A204.1 (cell line): ENCODE measurements at regions not wholly inside any gene's neighbourhood (a gene's known extent, or its start where the extent isn't known, plus 50 kb on each side); places are given as distances from the start of the nearest gene placed in this dataset.

ENCODE experiments used
- FAIRE-seq: peaks from 2 replicates; lab custom pipeline; 2012; peaks lifted over from hg19 to GRCh38; lab: Jason Lieb, UNC

GRCh38 chr1:106986603-106987002, 69.9 kb upstream of the PRMT6 start:
- FAIRE-seq = no peak

GRCh38 chr1:106995970-106996369, 60.5 kb upstream of the PRMT6 start:
- no peak for FAIRE-seq

- FAIRE-seq = no peak
Measured at GRCh38 chr1:106998431-106999002, 58.0 kb upstream of the PRMT6 start.

GRCh38 chr1:107000902-107001301, 55.6 kb upstream of the PRMT6 start:
- no peak for FAIRE-seq

GRCh38 chr1:107003972-107004371, 52.5 kb upstream of the PRMT6 start:
- no peak for FAIRE-seq

GRCh38 chr1:107004421-107004820, 52.1 kb upstream of the PRMT6 start:
- FAIRE-seq = no peak
